GM19463 (cell line): ENCODE measurements at regions not wholly inside any gene's neighbourhood (a gene's known extent, or its start where the extent isn't known, plus 50 kb on each side); places are given as distances from the start of the nearest gene placed in this dataset.
A peak's percentile ranks its signal among the peaks of the same experiment; 100 is the strongest.

Experiments
- ATAC-seq: cut with Tn5 transposase; IDR thresholded peaks from one replicate; pipeline ENCODE4 v1.9.1; 2021; ENCODE audit warnings: mild to moderate bottlenecking, moderate library complexity; ENCODE audit not compliant: unreplicated experiment

GRCh38 chr4:153137159-153137558 lies 67.1 kb upstream of the TRIM2 start:
- ATAC-seq: no peak

- no peak for ATAC-seq
These were observed 66.3 kb upstream of the TRIM2 start for GRCh38 chr4:153137677-153138630.

GRCh38 chr4:153138736-153139135 lies 65.5 kb upstream of the TRIM2 start:
- ATAC-seq: no peak

GRCh38 chr4:153140294-153140693 lies 63.9 kb upstream of the TRIM2 start:
- no peak for ATAC-seq

- ATAC-seq: no peak
These were observed 63.0 kb upstream of the TRIM2 start for GRCh38 chr4:153141238-153141637.

- ATAC-seq: peak; percentile 44
These were observed 61.4 kb upstream of the TRIM2 start for GRCh38 chr4:153142700-153143438.

GRCh38 chr4:153143527-153144348 lies 60.5 kb upstream of the TRIM2 start:
- no peak for ATAC-seq

- ATAC-seq: no peak
These were observed 58.2 kb upstream of the TRIM2 start for GRCh38 chr4:153146031-153146430.

- ATAC-seq: no peak
These were observed 57.3 kb upstream of the TRIM2 start for GRCh38 chr4:153146961-153147360.

GRCh38 chr4:153148791-153149190 lies 55.5 kb upstream of the TRIM2 start:
- ATAC-seq: no peak

- ATAC-seq: peak; percentile 21
These were observed 52.4 kb upstream of the TRIM2 start for GRCh38 chr4:153151535-153152455.

- peak; percentile 21 for ATAC-seq
These were observed 51.5 kb upstream of the TRIM2 start for GRCh38 chr4:153152501-153153338.

- peak; percentile 69 for ATAC-seq
These were observed 50.8 kb upstream of the TRIM2 start for GRCh38 chr4:153153339-153153871.

- no peak for ATAC-seq
These were observed 50.0 kb upstream of the TRIM2 start for GRCh38 chr4:153154007-153154975.
